Activated CD4-positive, alpha-beta T cell treated with anti-CD3 and anti-CD28 coated beads for 4 hours (primary cell): ENCODE measurements at regions not wholly inside any gene's neighbourhood (a gene's known extent, or its start where the extent isn't known, plus 50 kb on each side); places are given as distances from the start of the nearest gene placed in this dataset.

ENCODE experiments used
- DNase-seq, 2 donors: peaks; one replicate each; pipeline ENCODE4 v3.0.0-alpha.2; 2020

DNA sequence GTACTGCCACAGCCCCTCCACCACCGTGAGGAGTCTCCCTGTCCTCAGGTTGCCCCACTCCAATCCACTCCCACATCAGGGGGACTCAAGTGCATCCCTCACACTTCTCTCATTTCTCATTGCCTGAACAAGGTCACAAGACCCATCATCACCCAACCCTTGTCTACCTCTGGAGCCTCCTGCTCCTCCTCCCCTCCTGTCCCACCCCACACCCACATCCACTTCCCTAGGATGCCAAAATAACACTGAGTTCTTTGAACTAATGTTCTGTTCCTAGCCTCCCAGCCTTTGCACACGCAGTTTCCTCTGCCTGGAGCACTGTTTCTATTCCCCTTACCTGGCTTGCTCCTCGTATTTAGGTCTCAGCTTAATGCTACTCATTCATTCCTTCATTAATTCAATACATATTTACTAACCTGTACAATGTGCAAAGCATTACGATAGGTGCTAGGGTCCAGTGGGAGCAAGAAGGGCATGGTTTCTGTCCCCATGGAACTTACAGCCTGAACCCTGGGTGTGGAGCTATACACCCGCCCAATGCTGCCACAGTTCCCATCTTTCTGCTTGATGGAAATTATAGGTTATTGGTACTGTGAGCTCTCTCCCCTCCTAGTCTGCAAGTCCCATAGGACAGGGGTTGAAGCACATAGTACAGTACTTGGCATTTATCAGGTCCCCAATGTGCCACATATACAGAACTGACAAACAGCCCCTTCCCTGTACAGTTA lies 96.1 kb upstream of the GRIK3 start:
- DNase-seq, result no peak

DNA sequence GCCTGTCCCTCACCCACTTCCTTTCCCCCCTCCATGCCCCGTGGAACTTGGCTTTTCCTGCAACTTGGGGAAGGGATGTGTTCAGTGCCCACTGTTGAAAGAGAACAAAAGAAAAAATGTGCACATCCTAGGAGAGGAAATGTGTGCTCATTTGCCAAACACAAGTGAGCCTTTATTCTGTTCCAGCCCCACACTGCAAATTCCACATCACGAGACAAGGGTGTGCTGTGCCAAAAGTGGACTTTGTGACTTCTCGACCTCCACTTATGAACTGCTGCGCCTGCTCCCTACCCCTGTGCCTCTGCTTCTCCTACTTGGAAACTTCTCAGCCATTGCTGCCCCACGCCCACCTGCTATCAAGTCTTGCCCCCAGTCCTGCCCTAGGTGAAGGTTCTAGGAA lies 97.0 kb upstream of the GRIK3 start:
- no peak for DNase-seq

DNA sequence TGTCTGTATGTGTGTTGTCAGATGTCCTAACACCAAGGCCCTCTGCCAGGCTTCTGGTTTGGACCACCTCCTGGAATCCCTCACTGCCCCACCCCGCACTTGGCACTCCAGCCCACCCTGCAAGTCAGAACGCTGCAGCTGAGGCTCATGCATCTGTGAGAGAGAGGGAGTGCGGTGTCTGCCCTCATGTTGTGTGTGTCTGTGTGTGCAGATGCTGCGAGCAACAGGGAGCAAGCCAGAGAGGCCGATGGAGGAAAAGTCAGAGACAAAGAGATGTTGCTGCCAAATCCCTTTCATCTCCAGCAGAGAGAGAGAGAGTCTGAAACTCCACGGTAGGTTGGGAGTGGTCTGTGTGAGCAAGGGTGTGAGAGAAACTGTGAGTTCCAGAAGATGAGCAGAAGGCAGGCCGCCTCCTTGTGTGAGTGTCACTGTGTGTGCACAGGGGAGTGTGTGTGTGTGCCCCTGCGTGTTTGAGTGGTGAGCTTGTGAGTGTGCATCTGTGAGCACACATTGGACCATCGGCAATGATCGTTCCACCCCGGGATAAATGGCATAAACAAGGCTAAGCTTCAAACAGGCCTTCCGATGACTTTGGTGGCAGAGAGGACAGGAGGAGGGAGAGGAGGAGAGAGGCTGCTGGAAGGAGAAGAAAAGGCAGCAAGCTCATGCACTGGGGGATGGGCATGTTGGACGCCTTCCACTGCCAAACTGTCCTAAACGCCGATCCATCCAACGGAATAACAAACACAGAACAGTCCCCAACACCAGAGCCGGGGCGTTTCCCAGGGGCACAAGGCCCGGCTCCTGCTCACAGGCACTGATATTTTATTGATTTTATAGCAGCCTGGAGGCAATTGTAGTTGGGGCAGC lies 99.2 kb upstream of the GRIK3 start:
- DNase-seq, result no peak

DNA sequence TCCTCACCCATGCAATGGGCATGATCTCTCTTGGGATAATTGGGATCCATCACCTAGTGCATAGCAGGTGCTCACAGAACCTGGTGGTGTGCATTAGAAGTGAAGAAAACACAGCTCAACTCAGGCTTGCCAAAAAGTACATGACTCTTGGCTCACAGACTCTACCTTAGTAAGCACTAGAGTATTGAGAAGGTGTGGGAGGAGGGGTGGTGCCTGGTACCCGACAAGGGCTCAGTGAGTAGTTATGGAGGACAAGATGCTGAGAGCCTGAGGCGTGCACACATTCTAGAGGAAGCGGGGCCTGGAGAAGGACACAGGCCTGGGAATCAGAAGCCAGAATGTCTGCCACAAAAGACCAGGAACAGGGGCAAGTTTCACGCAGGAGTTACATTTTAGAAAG lies 100.3 kb upstream of the GRIK3 start:
- DNase-seq, result no peak

DNA sequence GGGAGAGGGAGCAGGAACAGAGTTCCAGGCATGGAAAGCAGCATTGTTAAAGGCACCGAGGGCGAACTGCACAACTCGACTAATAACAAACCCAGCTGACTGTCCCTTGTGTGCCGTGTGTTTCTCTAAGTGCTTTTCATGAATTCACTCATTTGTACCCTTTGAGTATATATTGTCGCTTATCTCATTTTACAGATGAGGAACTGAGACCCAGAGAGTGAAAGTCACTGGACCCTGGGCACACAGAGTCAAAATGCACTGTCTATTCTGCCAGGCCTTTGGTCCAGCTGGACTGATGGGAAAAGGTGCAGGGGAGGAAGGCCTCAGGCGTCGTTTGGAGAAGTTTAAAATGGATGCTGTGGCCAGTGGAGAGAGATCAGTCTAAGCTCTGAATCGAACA lies 100.7 kb upstream of the GRIK3 start:
- DNase-seq, result no peak

DNA sequence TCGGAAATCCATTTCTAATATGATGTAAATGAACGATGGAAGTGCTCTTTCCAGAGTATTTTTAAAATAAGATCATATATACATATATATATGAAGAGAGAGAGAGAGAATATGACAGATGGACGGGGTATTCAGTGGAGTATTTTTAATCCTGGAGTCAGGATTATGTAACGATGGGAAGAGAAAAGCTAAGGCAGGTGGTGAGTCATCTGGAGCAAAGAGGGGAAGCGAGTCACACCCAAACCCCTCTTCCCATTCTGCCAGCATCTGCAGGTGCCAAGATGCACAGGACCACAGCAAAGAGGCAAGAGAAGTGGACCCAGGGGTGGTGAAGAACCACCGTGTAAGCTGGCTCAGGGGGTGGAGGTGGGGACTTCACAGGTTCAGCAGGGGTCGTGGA lies 102.7 kb upstream of the GRIK3 start:
- DNase-seq, result no peak

DNA sequence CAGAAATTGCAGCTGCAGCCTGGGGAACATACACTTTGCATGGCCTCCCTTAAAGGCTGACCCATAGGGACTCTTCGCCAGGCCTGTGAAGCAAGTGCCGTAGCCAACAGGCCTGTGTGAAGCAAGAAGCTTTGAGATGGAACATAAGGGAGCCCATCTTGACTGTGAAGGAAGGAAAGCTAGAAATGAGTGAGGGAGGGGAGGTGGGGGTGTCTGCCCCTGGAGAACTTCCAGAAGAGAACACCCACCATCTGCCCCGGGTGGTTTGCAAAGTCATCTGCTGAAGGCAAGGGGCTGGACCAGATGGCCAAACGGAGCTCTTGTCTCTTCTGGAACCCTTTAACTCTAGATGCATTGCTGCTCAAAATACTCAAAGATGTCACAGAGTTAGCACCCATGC lies 103.3 kb upstream of the GRIK3 start:
- no peak for DNase-seq

DNA sequence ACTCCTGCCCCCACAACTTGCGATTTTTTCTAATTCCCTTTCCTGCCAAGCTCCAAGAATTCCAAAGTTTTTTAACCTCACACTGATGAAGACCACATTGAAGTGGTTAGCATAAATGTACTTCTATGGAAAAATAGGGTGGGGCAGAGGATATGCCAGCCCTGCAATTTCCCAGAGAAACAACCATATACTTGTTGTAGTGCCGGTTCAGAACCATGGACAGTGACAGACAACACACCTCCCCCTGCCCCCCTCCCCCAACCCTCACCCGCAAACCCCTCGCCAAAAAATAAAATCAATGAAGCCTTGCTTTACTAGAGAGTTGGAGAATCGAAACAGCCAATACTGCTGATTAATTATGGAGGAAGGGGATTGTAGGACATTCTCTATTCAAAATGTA lies 109.5 kb upstream of the GRIK3 start:
- DNase-seq, result no peak

DNA sequence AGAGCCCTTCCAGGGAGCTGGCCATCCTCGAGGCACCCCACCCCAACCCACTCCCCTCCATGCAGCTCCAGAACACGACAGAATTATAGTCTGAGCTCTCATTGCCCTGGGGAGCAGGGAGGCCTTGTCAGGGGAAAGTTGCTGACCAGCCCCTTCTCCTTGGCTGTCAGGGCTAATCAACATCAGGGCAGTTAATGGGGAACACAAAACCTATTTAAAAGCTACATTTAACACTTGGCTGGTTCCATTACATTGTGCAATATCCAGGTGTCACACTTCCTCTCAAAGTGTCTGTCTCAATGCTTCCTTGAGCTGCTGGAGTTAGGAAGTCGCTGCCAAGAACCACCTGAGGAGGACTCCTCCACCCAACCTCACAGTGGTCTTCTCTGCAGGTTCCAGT lies 111.8 kb upstream of the GRIK3 start:
- no peak for DNase-seq

DNA sequence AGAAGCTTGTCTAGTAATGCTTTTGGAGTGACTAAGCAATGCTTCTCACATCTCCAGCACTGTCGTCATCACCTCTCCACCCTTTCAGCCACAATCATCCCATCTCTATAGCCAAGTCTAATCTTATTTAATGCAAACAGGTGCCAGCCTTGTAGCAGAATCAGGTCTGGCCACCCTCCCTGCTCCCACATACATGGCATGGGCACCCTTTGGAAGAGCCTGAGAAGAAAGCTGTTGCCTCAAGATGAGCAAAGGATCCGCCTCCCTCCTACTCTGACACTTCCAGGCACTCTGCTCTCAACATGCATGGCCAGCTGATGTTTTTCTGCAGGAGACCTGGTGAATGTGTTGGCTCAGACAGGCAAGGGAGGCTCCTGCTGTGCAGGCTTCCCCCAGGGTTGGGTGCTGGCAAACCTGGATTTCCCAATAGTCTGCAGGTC lies 113.1 kb upstream of the GRIK3 start:
- no peak for DNase-seq

DNA sequence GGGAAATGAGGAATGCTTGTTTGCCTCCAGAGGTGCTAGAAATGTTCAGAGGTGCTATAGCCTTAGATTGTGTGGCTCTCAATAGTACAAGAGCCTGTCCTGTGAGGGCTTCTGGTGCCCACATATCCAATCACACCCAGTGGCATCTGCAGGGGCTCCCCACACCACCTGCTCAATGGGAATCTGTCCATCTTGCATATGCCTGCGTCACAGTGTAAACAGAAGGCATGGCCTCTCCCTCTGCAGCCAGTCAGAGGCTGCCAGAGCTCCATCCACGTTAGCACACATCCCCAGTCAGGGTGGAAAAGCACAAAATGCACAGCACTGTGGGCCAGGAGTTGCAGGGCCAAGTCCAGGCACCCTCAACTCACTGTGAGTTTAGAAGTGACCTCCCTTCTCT lies 113.6 kb upstream of the GRIK3 start:
- DNase-seq, result no peak

DNA sequence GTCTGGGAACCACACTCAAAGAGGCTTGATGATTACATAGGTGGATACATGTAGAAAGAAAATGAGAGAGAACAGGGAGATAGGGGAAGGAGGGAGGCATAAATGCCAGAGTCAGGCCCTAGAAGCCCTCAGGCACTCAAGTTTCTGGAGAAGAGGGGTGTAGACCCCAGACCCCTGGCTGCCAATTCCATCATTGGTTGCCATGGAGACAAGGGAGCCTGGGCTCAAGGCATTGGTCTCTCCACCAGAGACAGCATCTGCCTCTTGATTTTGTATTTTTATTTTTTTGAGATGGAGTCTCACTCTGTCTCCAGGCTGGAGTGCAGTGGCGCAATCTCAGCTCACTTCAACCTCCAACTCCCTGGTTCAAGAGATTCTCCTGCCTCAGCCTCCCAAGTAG lies 114.3 kb upstream of the GRIK3 start:
- DNase-seq, result no peak

DNA sequence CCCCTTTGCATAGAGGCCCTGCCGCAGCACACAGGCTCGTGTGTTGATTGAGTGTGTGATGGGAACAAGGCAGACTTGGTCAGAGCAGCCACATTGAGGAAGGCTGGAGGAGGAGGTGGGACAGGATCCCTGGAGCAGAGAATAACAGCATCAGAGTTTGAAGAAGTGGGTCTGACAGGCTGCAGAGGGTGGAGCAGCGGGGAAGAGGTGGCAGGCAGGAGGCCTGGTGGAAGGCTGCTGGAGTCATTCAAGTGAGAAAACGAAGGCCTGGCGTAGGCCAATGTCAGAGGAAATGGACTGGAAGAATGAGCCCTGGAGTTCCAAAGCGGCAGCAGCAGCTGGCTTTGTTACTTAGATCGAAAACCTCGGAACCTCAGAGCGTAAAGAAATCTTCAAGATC lies 115.0 kb upstream of the GRIK3 start:
- DNase-seq, result no peak

DNA sequence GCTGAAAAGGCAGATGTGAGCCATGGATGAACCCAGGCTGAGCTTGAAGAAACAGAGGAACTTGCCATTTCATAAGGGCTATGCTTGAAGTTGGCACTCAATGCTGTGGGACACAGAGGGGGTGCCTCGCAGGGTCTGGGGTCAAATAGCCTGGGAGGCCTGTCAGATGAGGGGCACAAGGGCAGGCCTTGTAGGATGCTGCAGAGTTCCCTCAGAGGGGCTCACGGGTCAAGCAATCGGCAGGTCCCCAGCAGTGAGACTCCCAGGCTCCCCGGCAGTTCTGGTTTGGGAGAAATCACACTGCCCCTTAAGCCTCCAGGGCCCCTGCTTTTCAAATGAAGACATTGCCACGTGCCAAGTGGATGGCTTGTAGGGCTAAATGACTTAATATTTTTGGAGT lies 116.7 kb upstream of the GRIK3 start:
- no peak for DNase-seq

DNA sequence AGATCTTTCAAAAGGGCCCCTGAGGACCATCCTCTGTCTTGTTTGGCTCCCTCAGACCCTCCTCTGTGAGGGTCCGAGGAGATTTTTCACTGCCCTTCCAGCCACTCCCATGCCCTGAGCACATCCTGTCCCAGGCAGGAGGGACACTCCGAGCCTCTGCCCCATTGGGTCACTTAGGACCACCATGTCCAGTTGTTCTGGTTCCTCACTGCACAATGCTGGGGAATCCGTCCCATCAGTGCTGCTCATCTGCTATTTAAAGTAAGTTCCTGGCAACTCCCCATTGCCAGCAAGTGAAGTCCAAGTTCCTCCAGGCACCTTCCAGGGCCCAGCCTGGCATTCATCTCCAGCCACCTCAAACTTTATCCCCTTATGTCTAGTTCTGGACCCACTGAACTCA lies 117.5 kb upstream of the GRIK3 start:
- DNase-seq, result no peak

DNA sequence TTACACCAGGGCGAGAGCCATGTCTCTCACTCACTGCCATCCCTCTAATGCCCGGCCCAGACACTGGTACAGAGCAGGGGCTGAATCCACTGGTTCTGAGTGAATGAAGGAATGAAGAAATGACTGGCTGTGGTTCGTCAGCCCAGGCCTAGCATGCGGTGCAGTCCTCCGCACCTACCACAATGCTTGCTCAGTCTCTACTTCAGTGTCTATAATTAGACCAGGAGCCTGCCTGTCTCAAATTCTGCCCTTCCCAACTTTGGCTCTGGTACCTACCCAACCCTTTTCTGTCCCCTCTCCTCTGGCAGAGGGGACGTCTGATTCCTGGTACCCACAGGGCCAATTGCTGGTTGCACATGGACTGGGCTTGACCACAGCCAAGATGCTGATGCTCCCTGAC lies 118.2 kb upstream of the GRIK3 start:
- no peak for DNase-seq

DNA sequence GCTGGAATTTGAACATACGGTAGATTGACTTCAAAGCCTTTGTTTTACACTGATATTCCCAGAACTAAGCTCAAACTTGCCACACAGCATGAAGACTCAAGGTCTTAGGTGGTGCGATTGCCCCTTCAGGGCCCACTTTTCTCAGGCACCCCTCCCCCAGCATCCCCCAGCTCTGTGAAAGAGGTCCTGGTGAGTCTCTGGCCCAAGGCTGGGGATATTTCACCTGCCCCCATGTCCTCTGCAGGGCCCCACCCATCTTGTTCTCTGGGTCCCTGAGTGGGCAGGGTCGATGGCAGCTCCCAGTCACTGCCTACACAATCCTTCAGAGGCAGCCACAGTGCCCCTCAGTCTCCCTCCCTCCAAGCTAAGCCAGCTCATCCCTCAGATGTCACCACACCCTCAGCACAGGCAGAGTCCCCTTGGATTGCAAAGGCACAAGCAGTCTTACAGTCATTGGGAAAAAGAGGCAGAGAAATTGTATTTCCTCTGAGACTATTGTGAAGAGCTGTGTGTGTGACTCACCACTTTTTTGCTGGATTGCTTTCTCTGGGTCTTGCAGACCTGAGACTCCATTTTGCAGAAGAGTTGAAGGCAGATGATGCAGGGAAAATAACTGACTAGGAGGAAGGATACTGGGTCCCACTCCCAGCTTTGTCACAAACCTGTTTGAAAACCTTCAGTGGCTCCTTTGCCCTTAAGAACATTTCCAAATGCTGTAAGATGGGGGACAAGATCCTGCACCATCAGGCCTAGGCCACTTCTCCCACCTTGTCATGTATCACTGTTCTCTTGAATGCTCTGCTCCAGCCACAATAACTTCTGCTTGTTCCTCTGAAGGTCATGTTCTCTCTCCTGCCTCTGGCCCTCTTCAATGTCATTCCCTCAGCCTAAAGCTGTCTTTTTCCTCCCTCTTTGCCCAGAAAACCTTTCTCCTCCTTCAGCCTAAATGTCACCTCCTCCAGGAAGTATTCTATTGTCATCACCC lies 119.1 kb upstream of the GRIK3 start:
- DNase-seq, result no peak

DNA sequence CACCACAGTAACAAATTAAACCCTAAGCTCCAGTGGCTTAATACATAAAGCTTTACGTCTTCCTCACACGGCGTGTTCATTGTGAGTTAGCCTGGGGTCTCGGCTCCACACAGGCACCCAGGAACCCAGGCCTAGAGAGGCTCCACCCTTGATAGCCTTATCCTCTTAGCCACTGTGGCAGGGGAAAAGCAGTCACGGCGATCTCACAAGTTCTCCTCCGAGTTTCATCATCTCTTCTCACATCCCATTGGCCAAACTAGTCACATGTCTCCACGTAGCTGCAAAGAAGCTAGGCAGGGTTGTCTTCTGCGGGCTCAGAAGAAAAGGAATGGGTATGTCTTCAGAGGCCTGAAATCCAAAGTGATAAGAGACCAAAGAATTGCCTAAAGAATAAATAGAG lies 122.3 kb upstream of the GRIK3 start:
- DNase-seq, result no peak

DNA sequence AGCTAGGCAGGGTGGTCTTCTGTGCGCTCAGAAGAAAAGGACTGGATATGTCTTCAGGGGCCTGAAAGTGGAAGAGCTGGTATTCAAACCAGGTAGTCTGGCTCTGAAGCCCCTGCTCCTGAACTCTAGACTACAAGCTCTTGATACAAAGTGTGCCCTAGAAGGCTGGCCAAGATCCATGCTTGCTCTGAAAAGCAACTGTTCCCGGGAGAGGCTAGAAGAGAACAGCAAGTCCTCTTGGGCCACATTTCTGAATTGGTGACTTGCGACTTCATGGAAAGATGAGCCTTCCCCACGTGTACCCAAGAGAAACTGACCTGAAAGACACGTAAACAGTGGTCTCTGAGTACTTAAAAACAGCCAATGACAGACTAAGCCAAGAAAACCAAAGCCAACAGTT lies 123.3 kb upstream of the GRIK3 start:
- no peak for DNase-seq

DNA sequence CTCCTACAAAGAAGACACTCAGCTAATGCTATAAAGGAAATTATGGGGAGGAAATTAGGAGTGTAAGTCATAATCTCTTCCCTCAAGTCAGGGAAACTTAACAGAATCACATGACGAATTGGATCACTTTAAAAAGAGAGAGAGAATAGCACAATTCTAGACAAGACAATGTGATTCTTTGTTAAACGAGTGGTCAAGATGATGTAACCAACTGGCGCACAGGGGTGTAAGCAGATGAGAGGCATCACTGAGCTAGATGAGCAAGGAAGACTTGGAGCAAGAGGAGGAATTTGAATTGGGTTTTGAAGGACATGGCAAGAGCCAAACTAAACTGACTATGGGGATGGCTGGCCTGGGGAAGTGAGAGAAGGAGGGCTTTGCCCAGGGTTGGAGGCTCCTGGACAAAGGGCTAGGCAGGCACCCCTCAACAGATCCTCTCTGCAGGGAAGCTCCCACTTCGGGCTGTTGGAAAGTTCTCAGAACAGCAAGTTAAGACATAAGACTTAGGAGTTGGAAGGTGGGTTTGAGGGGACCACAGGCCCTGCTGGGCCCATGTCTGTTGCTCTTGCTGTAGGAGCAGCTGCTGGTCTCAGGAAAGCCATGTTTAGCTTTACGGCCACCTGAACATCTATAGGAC lies 123.9 kb upstream of the GRIK3 start:
- DNase-seq, result no peak

DNA sequence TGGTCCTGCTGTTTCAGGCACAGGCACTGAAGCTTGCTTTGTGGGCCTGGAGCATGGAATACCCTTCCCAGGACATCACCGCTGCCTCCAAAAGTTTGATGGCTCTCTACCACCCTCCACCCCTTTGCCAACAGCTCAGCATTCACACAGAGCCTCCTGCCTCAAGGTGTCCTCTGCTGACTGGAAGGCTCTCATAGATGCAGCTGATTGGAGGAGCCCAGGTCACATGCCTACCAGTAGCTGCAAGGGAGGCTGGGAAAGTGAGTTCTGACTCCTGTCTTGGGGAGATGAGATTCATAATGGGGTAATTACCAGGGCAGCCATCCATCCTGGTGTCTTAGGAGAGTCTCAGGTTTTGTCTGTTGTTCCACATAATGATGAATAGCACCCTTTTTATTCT lies 124.8 kb upstream of the GRIK3 start:
- no peak for DNase-seq

DNA sequence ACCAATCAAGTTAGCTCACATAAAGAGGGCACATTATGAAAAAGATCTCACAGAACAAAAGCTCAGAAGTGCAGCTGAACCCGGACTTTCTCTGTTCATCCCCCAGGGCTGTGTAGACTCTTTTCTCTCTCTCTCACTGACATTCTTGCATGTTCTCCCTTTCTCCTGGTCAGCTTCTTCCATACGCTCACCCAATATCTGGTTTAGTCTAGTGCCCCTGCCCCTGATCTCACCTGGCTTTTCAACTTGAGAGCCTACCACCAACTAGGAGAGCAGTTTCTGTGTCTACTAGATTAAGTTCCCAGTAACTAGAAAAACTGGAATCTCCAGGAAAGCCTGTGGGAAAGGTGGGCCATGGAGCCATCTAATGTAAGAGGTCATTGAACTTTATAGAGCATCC lies 126.9 kb upstream of the GRIK3 start:
- DNase-seq, result no peak

DNA sequence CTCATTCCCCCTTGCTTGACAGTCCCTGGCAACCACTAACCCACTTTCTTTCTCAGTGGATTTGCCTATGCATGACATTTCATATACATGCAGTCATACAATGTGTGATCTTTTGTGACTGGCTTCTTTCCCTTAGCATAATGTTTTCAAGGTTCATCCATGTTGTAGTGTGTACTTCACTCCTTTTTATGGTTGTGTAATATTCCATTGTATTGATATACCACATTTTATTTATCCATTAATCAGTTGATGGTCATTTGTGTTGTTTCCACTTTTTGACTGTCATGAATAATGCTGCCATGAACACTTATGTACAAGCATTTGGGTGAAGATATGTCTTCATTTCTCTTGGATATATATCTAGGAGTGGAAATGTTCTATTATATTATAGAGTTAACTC lies 127.7 kb upstream of the GRIK3 start:
- no peak for DNase-seq
